Erythroblast (primary cell): ENCODE measurements at regions not wholly inside any gene's neighbourhood (a gene's known extent, or its start where the extent isn't known, plus 50 kb on each side); places are given as distances from the start of the nearest gene placed in this dataset.

ENCODE experiments used
- GATA1 ChIP-seq: IDR thresholded peaks from 2 replicates; pipeline ENCODE4 v1.6.1; 2011; ENCODE audit warnings: low read depth, mild to moderate bottlenecking, control low read depth, low read length, moderate library complexity
- POLR2A ChIP-seq: IDR thresholded peaks from 2 replicates; pipeline ENCODE4 v1.6.1; 2011; ENCODE audit warnings: mild to moderate bottlenecking, low read length

DNA sequence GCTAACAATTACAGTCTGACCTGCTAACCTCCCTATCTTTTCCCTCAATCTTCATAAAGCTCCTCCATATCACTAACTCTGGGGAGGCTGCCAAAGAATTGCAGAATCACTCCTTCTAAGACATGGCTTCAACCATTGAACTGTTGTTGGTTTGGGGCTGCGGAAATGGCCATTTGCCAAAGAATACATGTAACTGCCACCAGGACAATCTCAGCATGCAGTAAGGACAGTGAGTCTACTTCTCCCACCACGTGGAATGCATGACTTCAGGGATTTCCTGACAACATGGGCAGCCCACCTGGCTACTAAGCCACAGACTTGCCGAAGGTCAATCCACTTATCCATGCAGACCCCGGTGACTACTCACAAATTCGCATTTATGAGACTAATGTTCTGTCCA lies 104.3 kb upstream of the NUDT7 start:
- TF ChIP-seq POLR2A (no peak), GATA1 (no peak)
